ENCODE measurements at regions not wholly inside any gene's neighbourhood (a gene's known extent, or its start where the extent isn't known, plus 50 kb on each side); places are given as distances from the start of the nearest gene placed in this dataset.

- no peak for DNase-seq (ENCODE audit: low read depth)
Measured at GRCh38 chr2:2542966-2543611, 212.0 kb upstream of the MYT1L start.

DNA sequence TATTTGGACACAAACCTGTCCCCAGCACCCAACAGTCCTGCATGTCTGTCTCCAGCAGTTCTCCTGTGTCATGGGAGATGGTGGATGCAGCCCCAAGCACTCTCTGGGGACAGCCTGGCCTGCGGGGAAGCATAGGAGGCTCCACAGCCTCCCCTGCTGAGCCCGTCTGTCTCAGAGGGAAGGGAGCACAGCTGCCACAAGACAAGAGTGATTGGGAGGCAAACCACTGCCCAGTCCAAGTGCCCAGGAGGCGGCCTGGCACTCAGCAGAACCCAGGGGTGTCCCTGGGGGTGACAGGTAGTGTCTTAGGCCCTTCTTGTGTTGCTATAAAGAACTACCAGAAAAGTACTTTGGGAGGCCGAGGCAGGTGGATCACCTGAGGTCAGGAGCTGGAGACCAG is 211.2 kb upstream of the MYT1L start:
- DNase-seq (ENCODE audit: low read depth), result no peak

GRCh38 chr2:2540406-2540805 is 209.3 kb upstream of the MYT1L start:
- DNase-seq (ENCODE audit: low read depth), result no peak

- DNase-seq (ENCODE audit: low read depth), result no peak
Measured at GRCh38 chr2:2536416-2537056, 205.5 kb upstream of the MYT1L start.

- DNase-seq (ENCODE audit: low read depth), result no peak
Measured at GRCh38 chr2:2530334-2530733, 199.3 kb upstream of the MYT1L start.

DNA sequence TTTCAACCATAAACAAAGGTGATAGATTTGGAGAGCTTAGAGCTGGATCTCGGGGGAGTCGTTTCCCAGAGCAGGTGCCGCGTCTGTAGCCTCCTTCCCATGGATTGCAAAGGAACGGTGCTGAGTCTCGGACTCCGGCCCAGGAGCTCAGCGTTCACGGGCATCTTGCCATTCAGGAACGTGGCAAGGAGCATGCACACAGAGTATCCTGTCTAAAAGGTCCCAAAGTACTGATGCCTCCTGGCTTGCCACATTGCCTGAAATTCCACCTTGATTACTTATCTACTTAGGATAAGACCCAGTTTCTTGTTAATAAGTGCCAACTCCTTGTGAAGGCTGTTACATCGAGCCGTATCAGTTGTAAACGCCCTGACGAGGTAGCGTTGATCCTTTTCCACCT is 197.8 kb upstream of the MYT1L start:
- DNase-seq (ENCODE audit: low read depth), result no peak

- DNase-seq (ENCODE audit: low read depth), result no peak
Measured at GRCh38 chr2:2527148-2527547, 196.1 kb upstream of the MYT1L start.

- no peak for DNase-seq (ENCODE audit: low read depth)
Measured at GRCh38 chr2:2524348-2524941, 193.4 kb upstream of the MYT1L start.

DNA sequence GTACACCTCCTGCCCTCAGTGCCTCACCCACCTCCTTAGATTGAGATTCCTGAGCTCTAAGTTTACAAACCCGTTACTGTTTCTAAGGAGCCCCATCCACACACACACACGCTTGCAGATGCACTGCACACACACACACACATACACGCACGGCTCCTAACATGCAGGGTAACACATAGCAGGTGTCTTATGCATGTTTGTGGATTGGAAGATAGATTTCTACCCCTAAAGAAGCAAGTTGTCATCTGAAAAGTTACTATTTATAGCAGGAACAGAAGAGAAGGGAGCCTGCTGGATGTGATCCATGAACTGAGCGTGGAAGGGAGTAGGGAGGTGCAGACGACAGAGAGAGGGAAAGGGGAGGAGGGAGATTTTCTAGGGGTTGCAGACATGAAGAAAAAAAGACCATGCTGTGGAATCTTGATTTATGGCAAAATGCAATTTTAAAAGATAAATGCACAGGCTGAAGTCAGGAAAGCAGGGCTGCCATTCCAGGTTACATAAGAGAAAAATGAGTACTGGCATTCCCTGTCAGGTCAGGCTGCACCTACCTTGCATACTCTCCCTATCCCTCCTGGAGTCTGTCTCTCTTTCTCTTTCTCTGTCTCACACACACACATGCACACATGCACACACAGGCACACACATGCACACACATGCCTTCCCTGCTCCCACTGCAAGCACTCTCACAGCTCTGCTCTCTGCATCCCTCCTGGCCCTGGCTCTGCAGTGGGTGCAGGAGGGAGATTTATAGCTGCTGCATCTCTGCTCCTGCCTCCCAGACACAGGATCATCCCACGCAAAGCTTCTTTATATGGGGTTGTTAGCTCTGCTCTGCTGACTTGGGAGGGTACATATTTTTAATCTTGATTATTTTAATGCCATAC is 192.6 kb upstream of the MYT1L start:
- no peak for DNase-seq (ENCODE audit: low read depth)

DNA sequence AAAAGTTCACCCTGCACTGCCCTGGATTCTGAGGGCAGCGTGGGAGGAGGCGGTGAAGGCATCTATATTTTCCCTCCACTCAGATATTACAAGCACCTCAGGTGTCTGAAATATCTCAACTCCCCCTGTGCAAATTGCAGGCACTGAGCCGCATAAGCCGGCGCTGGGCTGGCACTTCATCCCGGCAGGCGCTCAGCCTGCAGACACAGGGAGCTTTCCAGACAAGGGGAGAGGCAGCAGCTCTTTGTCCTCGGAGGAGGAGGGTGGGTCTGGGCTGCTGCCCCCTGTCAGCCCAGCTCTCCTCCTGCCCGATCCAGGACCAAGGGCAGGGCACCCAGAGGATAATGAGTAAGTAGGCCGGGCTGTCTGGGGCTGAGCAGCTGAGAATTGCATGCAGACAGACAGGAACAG is 189.3 kb upstream of the MYT1L start:
- no peak for DNase-seq (ENCODE audit: low read depth)

DNA sequence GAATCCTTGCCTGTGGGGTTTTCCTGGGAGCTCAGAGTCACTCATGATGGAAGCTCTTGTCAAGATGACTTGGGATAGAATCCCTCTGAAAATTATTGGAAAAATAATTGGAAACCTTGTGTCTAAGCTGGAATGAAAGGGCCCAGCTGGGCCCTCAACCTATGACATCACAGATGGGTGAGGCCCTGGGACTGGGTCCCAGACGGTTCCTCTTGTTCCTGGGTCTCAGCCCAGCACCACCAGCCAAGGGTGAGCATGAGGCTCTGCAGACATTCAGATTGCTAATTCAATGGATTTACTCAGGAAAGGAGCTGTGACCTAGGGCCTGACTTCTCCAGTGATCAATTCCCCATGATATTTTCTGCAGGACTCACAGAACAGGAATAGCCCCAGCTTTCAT is 188.3 kb upstream of the MYT1L start:
- DNase-seq (ENCODE audit: low read depth), result no peak

GRCh38 chr2:2517399-2517798 is 186.3 kb upstream of the MYT1L start:
- DNase-seq (ENCODE audit: low read depth), result no peak

GRCh38 chr2:2516386-2516785 is 185.3 kb upstream of the MYT1L start:
- no peak for DNase-seq (ENCODE audit: low read depth)

DNA sequence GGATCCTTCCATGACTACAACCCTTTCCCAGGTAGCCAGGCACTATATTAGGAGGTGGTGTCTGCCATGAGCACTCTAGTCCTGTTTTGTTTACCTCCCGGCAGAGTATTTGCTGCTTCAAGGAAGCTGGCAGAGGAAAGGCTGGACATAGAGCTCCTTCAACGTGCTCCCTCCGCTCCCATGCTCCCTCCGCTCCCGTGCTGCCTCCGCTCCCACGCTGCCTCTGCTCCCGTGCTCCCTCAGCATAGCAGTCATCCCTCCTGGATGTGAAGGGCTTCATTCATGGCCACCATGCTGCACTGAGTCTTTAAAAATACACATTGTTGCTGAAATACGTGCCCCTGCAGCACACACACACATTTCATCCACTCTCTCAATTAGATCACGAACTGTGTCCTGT is 181.9 kb upstream of the MYT1L start:
- DNase-seq (ENCODE audit: low read depth), result no peak

DNA sequence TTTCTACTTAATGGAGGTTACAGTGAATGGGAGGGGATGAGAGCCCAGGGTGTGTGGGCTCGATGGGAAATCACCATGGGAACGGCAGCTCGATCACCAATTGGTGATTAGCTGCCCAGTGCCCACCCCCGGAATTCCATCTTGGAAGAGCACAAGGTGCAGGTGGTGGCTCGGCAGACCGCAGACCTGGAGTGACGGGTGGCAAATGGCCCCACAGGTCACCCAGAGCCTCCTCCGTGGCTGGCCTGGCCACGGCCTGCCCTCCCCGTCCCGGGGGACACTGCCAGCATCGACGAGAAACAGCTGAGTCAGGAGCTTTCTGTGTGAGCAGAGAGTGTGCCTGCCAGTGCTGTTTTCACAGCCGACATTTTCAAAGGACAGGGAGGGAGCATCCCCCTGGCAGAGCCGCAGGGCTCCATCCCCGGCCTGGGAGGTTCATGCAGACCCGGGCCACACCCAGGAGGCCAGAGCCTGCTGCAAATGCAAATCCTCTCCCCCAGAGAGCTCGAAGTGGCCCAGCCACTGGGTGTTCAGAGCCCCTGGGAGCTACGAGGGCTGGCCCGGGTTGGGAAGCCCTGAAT is 176.4 kb upstream of the MYT1L start:
- no peak for DNase-seq (ENCODE audit: low read depth)

DNA sequence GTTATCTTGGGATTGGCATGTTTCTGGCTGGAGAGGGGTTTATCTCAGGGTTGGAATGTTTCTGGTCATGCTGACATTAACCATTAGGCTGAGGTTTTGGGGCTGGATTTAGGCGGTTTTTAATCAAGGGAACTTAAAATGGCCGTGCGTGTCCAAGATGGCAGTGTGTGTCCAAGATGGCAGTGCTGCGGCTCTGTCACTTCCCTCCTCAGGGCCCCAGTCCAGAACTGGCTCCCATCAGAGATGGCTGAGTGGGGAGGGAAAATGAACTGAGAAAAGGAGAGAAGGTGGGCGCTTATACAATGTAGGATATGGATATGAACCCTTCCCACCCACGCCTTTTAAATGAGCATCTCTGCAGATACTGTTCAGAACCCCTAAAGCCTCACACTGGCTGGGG is 175.5 kb upstream of the MYT1L start:
- DNase-seq (ENCODE audit: low read depth), result no peak

DNA sequence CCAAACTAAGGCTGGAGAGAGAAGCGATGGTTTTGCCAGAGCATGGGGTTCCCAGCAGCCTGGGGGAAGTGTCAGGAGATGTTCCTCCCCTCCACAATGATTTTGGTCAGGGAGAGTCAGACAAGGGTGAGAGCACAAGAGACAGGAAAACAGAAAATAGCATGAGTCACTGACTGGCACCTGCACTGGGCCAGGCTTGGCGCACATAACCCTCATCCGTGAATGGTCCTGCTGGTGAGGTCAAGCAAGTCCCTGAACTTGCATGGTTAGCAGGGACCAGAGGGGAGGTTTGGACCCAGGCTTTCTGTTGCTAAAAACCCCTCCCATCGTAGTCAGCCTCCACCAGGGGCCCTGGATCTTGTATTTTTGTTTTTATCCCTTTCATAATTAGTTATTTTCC is 174.5 kb upstream of the MYT1L start:
- no peak for DNase-seq (ENCODE audit: low read depth)

DNA sequence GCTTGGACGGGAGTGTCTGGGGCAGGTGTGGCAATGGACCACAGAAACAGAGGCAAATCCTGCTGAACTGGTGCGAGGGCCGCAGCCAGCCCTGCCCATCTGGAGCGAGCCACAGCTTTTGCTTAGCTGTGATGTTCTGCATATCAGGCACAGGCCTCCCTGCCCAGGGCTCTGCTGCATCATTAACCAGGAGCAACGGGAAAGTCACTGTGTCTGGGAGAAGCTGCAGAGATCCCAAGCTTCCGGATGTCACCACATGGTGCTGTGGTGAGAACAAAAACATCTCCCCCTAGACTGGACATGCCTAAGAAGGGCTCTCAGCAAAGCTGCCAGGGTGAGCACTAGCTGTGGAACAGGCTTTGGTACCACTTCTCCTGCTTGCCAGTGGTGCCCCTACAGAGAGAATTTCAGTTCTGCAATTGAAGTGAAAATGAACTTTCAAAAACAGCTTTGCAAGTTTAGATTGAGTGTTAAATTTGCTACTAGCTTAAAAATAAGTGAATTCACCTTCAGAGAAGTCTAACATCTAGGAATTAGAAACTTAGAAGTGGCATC is 172.9 kb upstream of the MYT1L start:
- no peak for DNase-seq (ENCODE audit: low read depth)

DNA sequence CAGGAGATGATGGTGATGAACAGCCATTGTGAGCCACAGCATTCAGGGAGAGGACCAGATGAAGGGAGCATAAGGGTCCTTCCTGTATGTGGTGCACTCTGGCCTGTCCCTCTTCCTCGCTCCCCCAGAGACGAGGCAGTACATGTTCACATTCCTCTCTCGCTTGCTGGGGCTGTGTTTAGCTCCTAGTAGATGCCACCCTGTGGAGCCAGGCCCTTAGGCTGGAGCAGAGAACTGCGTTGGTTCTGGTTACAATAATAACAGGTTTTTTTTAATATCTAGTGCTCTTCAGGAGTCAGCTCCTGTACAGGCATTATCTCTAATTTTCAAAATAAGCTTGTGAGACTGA is 171.1 kb upstream of the MYT1L start:
- DNase-seq (ENCODE audit: low read depth), result no peak

DNA sequence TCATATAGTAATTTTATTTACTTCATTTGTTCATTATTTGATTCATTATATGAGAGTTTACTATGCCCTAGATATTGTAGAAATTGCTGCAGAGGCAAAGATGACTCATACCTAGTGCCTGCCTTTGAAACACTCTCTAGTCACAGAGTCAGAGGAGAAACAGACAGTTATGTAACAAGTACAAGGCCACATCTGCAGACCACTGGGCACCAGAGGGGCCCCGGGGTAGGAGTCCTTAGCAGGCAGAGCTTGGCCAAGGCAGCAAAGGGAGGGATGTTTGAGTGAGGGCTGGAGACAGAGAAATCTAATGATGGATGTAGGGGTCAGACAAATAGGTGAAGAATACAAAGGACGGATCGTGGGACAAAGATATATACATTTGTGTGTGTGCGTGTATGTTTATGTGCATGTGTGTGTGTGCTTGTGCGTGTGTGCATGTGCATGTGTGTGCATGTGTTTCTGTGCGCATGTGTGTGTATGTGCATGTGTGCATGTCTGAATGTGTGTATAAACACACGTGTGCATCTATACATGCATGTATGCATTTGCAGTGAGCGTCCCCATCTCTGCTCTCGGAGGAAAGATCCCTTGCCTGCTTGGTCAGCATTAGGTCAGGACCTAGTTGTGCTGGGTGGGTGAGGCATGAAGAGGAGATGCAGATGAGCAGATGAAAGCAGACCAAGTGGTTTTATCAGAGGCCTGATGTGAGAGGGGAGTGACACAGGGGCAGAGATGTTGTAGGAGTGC is 170.6 kb upstream of the MYT1L start:
- no peak for DNase-seq (ENCODE audit: low read depth)

DNA sequence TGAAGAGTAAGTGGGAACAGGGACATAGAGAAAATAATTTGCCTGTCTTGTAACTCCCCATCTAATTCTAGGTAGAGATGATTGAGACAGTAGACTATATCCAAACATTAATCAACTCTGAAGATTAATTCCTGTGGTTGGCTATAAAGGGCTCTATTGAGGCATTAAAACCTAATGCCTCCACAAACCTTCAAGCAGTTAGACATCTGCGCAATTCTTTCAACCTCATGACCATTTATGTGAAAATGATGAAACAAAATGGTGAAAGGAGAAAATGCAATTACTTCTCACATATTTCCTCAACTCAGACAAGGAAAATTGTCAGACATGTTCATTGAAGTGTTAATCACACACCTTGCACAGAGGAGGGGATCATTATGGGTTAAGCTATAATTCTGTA is 164.5 kb upstream of the MYT1L start:
- no peak for DNase-seq (ENCODE audit: low read depth)
